Middle frontal gyrus (tissue), 1 donor: ENCODE measurements at regions not wholly inside any gene's neighbourhood (a gene's known extent, or its start where the extent isn't known, plus 50 kb on each side); places are given as distances from the start of the nearest gene placed in this dataset.

Experiments
- DNase-seq: peaks from one replicate; pipeline ENCODE4 v3.0.0-alpha.2; 2015; ENCODE audit warnings: low spot score; ENCODE audit errors: extremely low spot score

DNA sequence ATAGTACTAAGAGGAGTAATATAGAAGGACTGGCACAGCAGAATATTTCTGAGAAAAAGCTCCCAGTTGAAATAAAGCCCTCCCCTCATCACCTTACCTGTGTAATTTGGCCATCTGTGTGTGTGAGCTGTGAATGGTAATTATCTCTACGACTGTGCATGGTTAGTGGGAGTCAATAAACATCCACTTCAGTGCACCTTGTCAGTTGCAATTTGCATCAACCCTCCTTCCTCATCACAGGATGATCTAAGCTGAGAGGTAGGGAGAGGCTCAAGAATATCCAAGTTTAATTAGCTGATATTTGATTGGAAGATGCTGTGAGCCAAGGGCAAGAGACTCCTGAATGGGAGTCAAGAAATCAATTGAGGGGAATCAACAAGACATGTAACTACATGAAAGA lies 694.9 kb upstream of the KLHL29 start:
- DNase-seq = no peak

DNA sequence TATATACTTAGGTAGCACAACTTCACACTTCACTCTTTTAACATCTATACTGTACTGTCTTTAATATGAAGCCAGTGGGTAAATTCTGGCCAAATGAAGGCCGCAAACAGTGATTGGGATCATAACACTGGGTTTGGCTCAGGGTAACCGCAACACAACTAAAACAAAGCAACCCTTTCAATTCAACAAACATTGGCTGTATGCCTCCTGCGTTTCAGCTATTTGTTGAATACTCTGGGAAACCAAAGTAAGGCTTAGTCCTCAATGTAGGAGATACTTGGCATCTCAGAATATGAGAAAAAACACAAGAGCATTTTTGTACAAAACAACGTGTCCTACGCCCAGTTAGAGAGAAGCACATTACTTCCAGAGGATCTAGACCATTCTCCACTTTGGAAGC lies 693.3 kb upstream of the KLHL29 start:
- no peak for DNase-seq

DNA sequence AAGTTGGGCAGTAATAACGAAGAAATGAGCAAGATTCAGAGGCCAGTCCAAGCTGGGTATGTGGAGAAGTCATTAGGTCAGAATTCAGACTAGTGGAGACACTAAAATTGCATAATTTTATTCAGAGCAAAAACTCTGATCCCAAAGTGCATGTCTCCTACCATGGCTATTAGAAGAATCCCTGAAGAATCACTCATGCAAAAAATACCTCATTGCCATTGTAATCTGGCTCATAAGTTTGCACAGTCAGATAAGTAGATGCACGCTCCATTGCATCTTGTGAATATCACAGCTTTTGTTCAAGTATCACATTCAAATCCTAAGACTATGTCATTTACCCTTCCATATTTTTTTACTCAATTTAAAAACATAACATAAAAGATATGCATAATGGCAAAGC lies 692.2 kb upstream of the KLHL29 start:
- no peak for DNase-seq

DNA sequence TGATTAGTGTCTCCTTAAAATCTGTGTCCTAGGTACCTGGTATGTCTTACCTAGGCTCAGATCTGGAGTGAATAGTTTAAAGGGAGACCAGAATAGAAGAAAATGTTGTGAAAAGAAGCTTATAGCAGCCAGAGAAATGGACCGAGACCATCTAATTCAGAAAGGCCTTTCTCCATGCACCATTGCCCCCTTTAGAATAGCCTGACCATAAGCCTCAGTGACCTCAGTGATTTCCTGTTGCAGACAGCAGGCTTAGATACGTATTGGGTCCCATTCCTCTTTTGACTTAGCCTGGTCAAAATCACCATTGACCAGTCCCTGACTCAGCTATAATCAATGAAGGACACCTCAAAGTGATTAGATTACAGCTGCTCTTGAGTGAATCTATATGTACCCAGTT lies 690.7 kb upstream of the KLHL29 start:
- no peak for DNase-seq

DNA sequence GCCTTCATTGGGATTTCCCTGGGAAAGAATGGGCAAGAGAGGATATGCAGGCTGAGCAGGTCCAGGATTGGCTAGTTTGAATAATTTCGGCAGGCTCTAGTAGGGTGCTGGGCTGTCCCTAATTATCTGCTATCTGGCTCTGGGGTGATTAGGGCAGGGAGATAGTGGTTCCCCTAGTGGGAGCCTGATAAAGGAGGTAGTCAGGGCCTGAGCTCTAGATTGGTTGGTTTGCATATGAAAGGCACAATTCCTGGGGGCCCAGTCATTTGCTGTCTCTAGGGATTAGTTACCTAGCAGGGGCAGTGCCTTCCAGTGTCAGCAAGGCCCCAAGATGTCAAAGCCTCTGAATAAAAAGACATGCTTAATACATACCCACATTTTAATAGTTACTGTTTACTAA lies 690.1 kb upstream of the KLHL29 start:
- DNase-seq = no peak

DNA sequence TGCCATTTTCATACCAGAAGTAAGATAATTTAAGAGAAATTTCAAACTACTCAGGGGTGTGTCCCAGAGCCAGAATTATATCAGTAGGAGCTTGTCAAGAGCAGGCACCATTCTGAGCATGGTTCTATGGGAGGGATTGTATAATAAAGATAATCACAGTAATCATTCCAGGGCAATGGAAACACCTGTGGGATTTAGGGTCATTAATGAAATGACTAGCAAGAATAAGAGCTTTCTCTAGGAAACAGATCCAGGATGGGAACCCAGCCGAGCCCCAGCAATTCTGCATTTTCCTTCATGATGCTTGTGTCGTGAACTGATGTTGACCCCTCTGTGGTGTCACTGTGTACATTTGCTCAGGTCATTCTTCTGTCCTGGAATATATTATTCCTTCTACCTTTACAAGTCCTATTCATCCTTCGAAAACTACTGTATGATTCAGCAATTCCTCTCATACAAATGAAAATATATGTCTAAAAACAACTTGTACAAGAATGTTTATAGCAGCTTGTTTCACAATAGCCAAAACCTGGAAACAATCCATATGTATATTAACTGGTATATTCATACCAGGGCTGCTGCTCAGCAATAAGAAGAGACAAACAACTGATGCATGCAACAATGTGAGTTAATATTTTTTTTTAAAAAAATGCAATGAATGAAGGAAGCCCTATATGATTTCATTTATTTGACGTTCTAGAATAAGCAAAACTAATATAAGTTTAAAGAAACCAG lies 687.8 kb upstream of the KLHL29 start:
- no peak for DNase-seq

DNA sequence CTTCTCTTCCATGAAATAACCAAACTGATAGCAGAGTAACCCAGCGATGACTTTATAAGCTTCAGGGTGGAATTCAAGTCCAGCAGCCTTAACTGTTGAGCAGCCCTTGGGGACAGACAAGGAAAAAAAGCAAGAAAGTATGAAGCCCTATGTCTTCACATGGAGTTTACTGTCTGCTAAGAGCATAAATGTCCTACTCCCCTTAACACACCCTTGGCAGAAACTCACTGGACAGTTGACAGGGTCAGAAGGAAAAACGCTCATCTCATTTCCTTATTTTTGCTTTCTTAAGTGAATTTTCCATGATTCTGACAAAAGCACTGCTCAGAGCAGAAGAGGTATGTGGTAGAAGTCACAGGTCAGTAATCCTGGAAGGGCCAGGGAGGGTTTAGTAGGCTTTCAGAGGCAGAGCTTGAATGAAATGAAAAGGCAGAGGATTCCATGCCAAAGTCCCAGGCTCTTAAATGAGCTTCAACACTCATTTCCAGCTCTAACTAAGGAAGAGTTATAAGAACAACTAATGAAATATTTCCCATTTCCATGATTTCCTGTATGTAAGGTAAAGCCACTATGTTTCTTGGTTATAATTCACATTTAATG lies 683.3 kb upstream of the KLHL29 start:
- no peak for DNase-seq

DNA sequence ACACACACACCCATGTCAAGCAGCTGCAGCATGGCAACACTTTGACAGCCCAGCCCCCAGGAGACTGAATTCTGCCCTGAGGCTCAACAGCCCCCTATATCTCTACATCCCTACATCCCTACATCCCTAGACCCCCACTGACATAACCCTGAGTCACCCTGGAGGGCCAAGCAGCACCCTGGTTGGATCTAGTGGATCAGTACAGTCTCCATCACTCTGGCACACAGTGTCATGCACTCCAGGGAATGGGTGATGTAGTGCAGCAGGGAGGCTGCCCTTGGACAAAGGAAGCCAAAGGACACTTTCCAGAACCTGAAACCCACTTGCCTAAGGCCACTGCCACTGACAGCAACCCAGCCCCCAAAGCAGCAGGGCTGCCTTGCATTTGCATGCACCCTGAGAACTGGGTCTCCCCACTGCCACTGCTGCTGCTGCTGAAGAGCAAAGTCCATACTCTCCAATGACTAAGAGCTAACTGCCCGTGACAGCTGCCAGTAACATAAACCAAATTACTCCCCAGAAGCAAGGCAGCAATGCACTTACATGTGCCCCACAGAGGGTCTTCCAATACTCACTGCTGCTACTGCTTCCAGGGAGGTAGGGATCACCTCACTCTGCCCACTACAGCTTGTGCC lies 681.6 kb upstream of the KLHL29 start:
- DNase-seq = no peak

DNA sequence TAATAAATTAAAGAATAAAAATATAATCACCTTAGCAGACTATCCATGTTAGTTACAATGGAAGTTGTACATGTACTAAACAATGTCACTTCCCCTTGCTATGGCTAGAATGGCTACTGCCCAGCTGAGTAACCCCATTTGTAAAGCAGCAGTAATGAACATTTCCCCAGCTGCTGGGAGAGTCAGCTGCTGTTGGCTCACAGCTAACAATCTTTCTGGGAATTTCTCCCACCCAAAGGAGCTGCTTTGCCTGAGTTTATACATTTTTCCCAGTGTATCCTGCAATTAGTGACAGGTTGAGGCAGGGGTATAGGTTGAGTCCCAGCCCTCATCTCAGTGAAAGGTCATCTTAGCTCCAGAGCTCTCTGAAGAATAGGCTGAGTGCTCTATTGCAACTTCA lies 665.6 kb upstream of the KLHL29 start:
- DNase-seq = no peak

DNA sequence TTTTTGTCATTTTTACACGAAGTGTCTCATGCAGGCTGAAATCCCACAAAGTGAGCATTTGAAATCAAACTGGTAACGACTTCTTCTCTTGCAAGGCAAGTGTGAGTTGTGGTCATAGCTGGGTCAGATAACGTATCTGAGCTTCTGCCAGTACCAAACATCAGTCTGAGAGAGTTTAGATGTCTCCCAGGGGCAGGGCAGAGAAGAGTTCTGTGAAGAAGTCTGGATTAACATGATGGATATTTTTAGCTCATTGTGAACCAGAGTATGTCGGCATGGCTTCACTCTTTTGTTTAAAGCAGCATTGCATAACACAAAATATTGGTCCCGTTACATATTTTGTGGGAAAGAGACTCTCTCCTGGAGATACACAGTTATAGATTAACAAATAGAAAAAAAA lies 655.5 kb upstream of the KLHL29 start:
- DNase-seq = no peak

DNA sequence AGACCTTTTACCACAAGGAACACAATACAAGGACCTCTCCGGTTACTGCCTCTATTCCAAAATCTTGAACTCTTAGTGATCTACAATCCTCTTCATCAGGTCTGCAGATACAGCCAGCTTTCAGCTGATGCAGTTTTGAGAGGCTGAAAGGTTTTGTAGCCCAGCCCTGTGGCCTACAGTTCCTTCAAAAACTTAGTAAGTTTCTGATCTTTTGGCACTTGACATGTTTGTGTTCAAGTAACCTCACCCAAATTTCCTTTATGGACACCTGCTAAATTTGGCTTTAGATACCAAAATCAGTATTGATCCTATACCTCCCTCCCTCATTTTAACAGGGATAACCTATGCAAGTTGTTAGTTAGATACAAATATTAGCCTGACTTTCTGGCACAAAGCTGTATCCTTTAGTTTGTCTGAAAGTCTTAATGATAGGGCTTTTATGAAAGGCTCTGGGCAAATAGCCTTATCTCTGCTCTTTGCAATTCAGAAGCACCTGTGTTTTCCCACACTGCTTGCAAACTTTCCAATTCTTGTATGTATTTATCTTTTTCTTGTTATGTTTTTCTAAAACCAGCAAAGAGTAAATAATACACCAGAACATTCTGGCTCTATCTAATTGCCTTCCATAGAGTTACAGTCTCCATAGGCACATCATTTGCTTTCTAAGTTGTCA lies 650.5 kb upstream of the KLHL29 start:
- DNase-seq = no peak

DNA sequence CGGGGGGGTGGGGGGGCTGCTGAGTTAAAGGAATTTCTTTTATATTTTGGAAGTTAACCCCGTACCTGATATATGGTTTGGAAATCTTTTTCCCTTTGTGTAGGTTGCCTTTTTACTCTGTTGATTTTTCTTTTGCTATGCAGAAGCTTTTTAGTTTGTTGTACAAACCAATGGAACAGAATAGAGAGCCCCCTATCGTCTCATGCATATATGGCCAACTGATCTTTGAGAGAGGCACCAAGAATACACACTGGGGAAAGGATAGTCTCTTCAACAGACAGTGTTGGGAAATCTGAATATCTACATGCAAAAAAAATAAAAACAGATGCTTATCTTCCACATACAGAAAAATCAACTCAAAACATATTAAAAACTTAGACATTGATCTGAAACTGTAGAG lies 647.8 kb upstream of the KLHL29 start:
- DNase-seq = no peak

DNA sequence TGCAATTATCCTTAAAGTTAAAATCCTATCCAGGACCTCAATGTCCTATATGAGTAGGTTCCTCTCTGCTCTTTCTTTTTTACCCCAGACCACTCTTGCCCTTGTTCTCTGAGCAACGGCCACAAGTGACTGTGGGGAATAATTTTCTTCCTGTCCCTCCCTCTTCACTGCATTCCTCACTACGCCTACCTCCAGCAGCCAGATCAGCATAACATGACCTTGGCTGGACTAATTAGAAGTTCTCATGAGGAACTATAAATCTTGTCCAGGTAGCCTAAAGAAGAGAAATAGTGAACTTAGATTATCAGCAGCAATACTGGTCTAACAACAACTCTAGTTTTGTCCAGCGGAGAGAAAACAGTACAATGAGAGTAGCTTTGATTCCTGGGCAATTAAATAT lies 643.8 kb upstream of the KLHL29 start:
- no peak for DNase-seq

DNA sequence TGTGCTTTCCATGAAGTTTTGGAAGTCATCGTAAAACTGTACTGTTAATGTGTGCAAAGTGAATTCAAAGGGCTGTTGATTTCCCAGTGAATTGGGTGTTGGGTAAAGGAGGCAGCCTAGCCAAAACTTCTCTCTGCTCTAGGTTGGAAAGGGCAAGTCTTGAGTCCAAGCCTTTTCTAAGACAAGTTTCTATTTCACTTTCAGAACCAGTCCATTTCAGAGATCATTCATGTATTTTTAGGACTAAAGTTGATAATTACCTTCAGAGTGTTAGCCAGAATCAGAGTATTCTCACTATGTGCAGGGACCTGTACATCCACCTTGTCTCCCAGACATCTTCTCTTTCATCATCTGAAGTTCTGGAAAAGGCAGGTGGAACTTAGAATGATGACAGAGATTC lies 636.1 kb upstream of the KLHL29 start:
- DNase-seq = no peak

DNA sequence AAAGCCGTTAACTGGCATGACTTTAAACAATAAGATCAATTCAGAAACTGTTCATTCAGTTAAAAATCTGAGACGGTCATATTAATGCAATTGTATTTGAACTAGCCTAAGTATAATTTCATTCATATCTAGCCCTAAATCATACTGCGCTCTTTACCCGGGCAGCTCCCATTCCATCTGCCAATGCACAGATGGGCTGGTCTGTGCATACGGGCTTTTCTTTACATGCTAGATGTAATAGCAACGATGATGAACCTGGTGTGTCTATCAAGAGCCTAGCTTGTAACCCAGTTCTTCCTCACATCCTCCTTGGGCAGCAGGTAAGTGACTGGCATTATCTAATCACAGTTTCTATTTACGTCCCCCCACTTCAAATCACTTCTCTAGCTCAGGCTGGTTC lies 631.5 kb upstream of the KLHL29 start:
- DNase-seq = no peak

DNA sequence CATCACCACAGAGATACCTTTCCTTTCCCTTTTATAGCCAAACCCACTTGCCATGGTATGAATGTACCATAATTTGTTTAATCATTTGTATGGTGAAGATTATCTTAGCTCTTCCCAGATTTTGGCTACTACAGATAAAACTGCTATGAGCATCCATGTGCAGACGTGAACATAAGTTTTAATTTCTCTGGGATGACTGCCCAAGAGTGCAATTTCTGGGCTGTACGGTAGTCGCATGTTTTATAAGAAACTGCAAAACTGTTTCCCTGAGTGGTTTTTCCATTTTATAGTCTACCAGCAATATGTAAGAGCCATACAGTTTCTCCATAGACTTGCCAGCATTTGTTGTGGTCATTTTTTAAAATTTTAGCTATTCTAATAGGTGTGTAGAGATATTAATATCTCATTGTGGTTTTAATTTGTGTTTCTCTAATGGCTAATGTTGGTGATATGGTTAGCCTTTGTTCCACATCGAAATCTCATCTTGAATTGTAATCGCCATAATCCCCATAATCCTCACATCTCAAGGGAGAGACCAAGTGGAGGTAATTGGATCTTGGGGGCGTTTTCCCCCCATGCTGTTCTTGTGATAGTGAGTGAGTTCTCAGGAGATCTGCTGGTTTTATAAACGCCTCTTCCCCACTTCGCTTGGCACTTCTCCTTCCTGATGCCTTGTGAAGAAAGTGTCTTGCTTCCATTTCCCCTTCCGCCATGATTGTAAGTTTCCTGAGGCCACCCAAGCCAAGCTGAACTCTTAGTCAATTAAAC lies 628.5 kb upstream of the KLHL29 start:
- DNase-seq = no peak

DNA sequence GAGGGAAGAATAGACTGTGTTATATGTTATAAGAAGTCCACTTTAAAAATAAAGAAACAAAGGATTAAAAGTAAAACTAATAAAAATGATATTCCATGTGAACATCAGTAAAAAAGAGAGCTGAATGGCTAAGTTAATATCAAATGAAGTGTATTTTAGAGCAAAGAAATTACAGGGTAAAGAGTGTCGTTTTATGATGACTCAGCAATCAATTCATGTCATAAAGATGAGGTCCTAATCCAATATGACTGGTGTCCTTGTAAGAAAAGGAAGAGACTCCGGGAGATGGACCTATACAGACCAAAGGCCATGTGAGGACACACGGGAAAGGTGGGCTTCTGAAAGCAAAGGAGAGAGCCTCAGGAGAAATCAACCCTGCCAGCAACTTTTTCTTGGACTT lies 615.5 kb upstream of the KLHL29 start:
- no peak for DNase-seq

DNA sequence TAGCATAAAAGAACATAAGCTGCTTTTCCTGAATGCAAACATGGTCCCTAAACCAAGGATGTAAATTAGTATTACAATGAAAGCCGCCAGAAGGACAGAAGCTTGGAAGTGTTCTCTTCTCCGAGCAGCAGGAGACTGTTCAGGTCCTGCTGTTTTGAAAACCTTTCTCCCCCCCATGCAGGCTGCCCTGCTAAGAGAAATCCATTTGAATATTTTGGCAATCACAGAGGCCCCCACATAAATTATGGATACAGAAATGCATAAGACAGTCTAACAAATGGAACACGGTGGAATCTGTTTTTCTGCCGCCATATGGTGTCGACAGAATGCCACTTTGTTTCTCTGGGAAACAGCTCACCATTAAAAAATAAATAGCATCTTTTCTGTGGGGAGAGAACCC lies 600.4 kb upstream of the KLHL29 start:
- no peak for DNase-seq

DNA sequence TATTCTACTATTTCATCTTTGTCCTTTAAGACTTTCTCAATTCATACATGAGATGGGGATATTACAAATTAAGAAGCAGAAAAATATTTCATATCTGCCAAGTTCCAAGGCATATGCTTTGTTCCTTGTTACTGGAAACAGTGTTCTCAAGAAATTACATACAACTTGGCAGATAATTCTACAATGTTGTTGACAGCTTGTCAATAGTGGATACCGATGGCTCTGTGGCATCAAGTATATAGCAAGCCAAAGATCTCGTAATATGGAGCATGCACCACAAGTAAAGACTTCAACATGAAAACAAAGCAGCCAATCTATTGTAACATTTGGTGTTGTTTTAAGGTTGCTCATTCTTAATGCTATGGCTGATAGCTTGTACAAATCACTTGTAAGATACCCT lies 598.2 kb upstream of the KLHL29 start:
- no peak for DNase-seq

DNA sequence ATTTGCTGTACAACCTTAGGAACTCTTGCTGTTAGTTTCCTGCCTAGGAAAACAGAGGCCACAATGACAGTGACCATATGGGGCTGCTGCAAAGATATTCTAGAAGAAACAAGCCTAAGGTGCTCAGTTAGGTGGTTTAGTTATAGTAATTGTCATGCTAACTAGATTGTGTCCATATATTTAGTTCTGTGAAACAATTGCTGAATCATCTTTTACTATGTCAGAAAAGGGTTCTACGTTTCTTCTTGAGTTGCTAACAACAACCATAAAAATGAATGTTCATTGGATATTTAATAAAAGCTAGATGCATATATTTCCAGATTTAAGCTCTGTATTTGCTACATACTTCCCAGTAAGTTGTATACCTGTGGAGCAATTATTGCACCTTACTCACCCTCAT lies 597.2 kb upstream of the KLHL29 start:
- DNase-seq = no peak

DNA sequence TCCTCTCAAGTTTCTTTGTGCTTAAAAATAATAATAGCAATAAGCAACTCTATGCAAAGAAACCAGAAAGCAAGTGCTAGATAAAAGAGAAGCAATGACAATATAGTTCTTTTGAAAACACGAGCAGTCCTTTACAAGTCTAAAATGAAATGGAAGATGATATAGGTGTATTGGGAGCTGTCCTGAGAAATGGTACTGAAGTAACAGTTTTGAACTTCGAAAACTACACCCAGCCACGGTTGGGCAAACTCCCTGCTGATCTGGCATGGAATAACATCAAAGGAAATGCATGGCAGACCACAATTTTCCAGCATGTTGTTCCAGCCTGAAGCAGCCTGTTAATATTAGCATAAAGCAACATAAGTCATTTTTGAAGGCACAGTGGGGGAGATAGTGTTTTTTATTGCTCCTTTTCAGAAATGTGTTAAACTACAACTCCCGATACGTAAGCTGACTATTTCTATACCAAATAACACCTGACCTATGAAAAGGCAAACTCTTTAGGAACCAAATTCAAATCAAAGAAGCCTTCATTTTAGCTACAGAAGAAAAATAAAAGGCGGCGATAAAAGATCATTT lies 596.1 kb upstream of the KLHL29 start:
- no peak for DNase-seq
